ENCODE measurements at regions not wholly inside any gene's neighbourhood (a gene's known extent, or its start where the extent isn't known, plus 50 kb on each side); places are given as distances from the start of the nearest gene placed in this dataset.

DNA sequence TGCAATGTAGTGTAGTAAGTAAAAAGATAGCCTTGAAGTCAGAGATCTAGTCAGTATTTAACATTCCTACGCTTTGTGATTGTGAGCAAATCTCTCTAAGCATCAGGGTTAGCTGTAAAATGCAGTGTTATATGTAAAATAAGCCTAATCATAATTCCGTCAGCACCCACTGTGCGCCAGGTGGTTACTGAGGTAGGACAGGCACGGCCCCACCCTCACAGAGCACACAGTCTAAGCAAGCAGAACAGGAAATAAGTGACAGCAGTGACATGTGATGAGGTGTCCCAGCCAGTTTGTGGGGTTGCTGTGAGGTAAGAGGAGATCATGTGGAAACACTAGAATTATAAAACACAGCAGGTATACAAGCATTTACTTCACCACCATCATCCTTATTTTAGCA, 267.1 kb downstream of the ICOS start:
- TF ChIP-seq EZH2 (IDR thresholded peaks at IDR 0.05): no peak
- TF ChIP-seq FOXP2 (optimal IDR thresholded peaks at IDR 0.05; ENCODE audit: control extremely low read depth, extremely low read length, insufficient read depth): no peak
- TF ChIP-seq POLR2AphosphoS5 (IDR thresholded peaks at IDR 0.05; ENCODE audit: borderline replicate concordance, low read depth, low read length): no peak
